ENCODE measurements at regions not wholly inside any gene's neighbourhood (a gene's known extent, or its start where the extent isn't known, plus 50 kb on each side); places are given as distances from the start of the nearest gene placed in this dataset.

- ATAC-seq (ENCODE audit: low read depth) (no peak), DNase-seq (no peak)
- Histone ChIP-seq H3K79me2 (ENCODE audit: control insufficient read depth, insufficient read depth, low read length) (no peaks in the 10 kb centered on the region), H3K36me3 (replicated peaks in 1 of 2; ENCODE audit: control extremely low read depth in 1 of 2, control insufficient read depth in 1 of 2, extremely low read depth in 1 of 2, insufficient read depth in 2 of 2, low read length in 1 of 2) (no peaks in the 10 kb centered on the region), H3K27ac (ENCODE audit: low read length in 2 of 2) (no peak overlapping the region), H4K20me1 (ENCODE audit: control insufficient read depth, insufficient read depth, low read length, poor library complexity, severe bottlenecking) (no peaks in the 10 kb centered on the region), H3K9ac (ENCODE audit: low read length) (no peak overlapping the region), H3K9me3 (ENCODE audit: control extremely low read depth in 1 of 3, control insufficient read depth in 2 of 3, insufficient read depth in 1 of 3, low read length in 2 of 3) (no peaks in the 10 kb centered on the region), H2AFZ (ENCODE audit: insufficient read depth, low read depth, low read length, poor library complexity, severe bottlenecking) (no peak overlapping the region), H3K4me2 (replicated peaks; ENCODE audit: low read depth, low read length, poor library complexity, severe bottlenecking) (no peak overlapping the region), H3K4me1 (ENCODE audit: control insufficient read depth in 2 of 2, insufficient read depth in 2 of 2, low read length in 2 of 2) (no peaks in the 10 kb centered on the region), H3K27me3 (replicated peaks in 1 of 4; ENCODE audit: control extremely low read depth in 1 of 4, control insufficient read depth in 3 of 4, insufficient read depth in 4 of 4, low read length in 3 of 4) (no peaks in the 10 kb centered on the region), H3K4me3 (ENCODE audit: control extremely low read depth in 1 of 5, extremely low read depth in 1 of 5, insufficient read depth in 1 of 5, low read depth in 2 of 5, low read length in 4 of 5) (no peak overlapping the region)
- TF ChIP-seq, protein P1, sequence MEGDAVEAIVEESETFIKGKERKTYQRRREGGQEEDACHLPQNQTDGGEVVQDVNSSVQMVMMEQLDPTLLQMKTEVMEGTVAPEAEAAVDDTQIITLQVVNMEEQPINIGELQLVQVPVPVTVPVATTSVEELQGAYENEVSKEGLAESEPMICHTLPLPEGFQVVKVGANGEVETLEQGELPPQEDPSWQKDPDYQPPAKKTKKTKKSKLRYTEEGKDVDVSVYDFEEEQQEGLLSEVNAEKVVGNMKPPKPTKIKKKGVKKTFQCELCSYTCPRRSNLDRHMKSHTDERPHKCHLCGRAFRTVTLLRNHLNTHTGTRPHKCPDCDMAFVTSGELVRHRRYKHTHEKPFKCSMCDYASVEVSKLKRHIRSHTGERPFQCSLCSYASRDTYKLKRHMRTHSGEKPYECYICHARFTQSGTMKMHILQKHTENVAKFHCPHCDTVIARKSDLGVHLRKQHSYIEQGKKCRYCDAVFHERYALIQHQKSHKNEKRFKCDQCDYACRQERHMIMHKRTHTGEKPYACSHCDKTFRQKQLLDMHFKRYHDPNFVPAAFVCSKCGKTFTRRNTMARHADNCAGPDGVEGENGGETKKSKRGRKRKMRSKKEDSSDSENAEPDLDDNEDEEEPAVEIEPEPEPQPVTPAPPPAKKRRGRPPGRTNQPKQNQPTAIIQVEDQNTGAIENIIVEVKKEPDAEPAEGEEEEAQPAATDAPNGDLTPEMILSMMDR (IDR thresholded peaks at IDR 0.05), result no peak
- TF ChIP-seq EZH2 (IDR thresholded peaks at IDR 0.05; ENCODE audit: borderline replicate concordance, insufficient read depth, low read depth, low read length, poor library complexity, severe bottlenecking), result no peak
- no peaks in the 10 kb centered on the region for H3K27me3 Mint-ChIP-seq
- POLR2A ChIA-PET, result no interaction called here
- intact Hi-C loops (cut with micrococcal nuclease), result no loop called here
- no peak overlapping the region for H3K27ac Mint-ChIP-seq
- H3K9me3 Mint-ChIP-seq (ENCODE audit: insufficient read depth), result no peaks in the 10 kb centered on the region
- WGBS (ENCODE audit: insufficient coverage), result no CpG with 5 or more reads among the region's 2 CpGs
- CTCF ChIA-PET, result no interaction called here
- no peak overlapping the region for H3K4me3 Mint-ChIP-seq
- no peaks in the 10 kb centered on the region for H3K4me1 Mint-ChIP-seq
Measured at GRCh38 chr1:238581332-238581731, 690.6 kb upstream of the ZP4 start.

DNA sequence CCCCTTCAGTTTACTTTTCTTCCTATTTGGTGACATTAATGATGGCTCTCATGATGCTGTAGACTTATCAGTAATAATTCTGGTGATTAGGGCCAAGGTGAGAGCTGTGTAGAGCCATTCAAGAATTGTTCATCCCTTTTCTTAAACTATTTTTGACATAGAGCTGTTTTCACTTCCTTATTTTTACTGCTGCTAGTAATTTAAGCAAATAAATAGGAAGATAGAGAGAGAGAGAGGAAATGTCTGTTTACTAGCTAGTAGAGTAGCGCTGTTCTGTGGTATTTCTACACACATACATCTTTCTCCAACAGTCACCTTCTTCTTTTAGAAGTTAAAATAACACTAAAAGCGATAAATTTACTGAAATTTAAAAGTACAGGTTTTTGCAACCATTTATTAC is 678.0 kb upstream of the ZP4 start:
- TF ChIP-seq EZH2 (IDR thresholded peaks at IDR 0.05; ENCODE audit: borderline replicate concordance, insufficient read depth, low read depth, low read length, poor library complexity, severe bottlenecking), result no peak
- TF ChIP-seq, protein P1 (IDR thresholded peaks at IDR 0.05), result no peak
- Mint-ChIP-seq H3K9me3 (ENCODE audit: insufficient read depth) (peaks cover 2% of the 10 kb centered on the region), H3K27me3 (no peaks in the 10 kb centered on the region), H3K27ac (no peak overlapping the region), H3K4me3 (no peak overlapping the region), H3K4me1 (peaks cover 11% of the 10 kb centered on the region)
- DNase-seq (no peak), ATAC-seq (ENCODE audit: low read depth) (no peak)
- Histone ChIP-seq H3K9ac (ENCODE audit: low read length) (no peak overlapping the region), H2AFZ (ENCODE audit: insufficient read depth, low read depth, low read length, poor library complexity, severe bottlenecking) (no peak overlapping the region), H3K4me2 (replicated peaks; ENCODE audit: low read depth, low read length, poor library complexity, severe bottlenecking) (peak overlapping the region; percentile 36), H3K9me3 (ENCODE audit: control extremely low read depth in 1 of 3, control insufficient read depth in 2 of 3, insufficient read depth in 1 of 3, low read length in 2 of 3) (peaks cover 0 to 2% (median 0%) of the 10 kb centered on the region in 3 donors), H3K79me2 (ENCODE audit: control insufficient read depth, insufficient read depth, low read length) (no peaks in the 10 kb centered on the region), H3K4me3 (ENCODE audit: control extremely low read depth in 1 of 5, extremely low read depth in 1 of 5, insufficient read depth in 1 of 5, low read depth in 2 of 5, low read length in 4 of 5) (no peak overlapping the region), H4K20me1 (ENCODE audit: control insufficient read depth, insufficient read depth, low read length, poor library complexity, severe bottlenecking) (no peaks in the 10 kb centered on the region), H3K27me3 (replicated peaks in 1 of 4; ENCODE audit: control extremely low read depth in 1 of 4, control insufficient read depth in 3 of 4, insufficient read depth in 4 of 4, low read length in 3 of 4) (no peaks in the 10 kb centered on the region), H3K36me3 (replicated peaks in 1 of 2; ENCODE audit: control extremely low read depth in 1 of 2, control insufficient read depth in 1 of 2, extremely low read depth in 1 of 2, insufficient read depth in 2 of 2, low read length in 1 of 2) (no peaks in the 10 kb centered on the region), H3K27ac (ENCODE audit: low read length in 2 of 2) (no peak overlapping the region), H3K4me1 (ENCODE audit: control insufficient read depth in 2 of 2, insufficient read depth in 2 of 2, low read length in 2 of 2) (peaks cover 0 to 26% of the 10 kb centered on the region in 2 donors)
- ChIA-PET POLR2A (no interaction called here), CTCF (no interaction called here)
- intact Hi-C loops (cut with micrococcal nuclease), result no loop called here
- WGBS (ENCODE audit: insufficient coverage), result no CpG with 5 or more reads among the region's 2 CpGs

Measured in B cell (primary cell).